H9 (cell line): ENCODE measurements at regions not wholly inside any gene's neighbourhood (a gene's known extent, or its start where the extent isn't known, plus 50 kb on each side); places are given as distances from the start of the nearest gene placed in this dataset.

ENCODE experiments used
- DNase-seq: peaks from one replicate; pipeline ENCODE4 v3.0.0-alpha.2; 2017
- H2AFZ ChIP-seq: one replicate; pipeline ENCODE4 v1.6.1; 2013; ENCODE audit warnings: mild to moderate bottlenecking, low read length, control low read depth, moderate library complexity
- H2AK5ac ChIP-seq: 2 replicates; pipeline ENCODE4 v1.6.1; 2013; ENCODE audit warnings: low read length, control low read depth, mixed read lengths; ENCODE audit not compliant: insufficient read length
- H2BK120ac ChIP-seq: one replicate; pipeline ENCODE4 v1.6.1; 2013; ENCODE audit warnings: low read depth, mild to moderate bottlenecking, low read length, control low read depth, inconsistent platforms; ENCODE audit not compliant: poor library complexity, severe bottlenecking
- H2BK12ac ChIP-seq: 2 replicates; pipeline ENCODE4 v1.6.1; 2013; ENCODE audit warnings: low read length, control low read depth, mixed read lengths, low read depth; ENCODE audit not compliant: insufficient read length
- H2BK15ac ChIP-seq: 2 replicates; pipeline ENCODE4 v1.6.1; 2013; ENCODE audit warnings: low read depth, low read length, control low read depth
- H2BK20ac ChIP-seq: one replicate; pipeline ENCODE4 v1.6.1; 2013; ENCODE audit warnings: low read depth, mild to moderate bottlenecking, low read length, control low read depth, inconsistent platforms; ENCODE audit not compliant: poor library complexity, severe bottlenecking
- H2BK5ac ChIP-seq: 2 replicates; pipeline ENCODE4 v1.6.1; 2013; ENCODE audit warnings: low read length, control low read depth, mixed read lengths; ENCODE audit not compliant: insufficient read length
- H3K14ac ChIP-seq: 2 replicates; pipeline ENCODE4 v1.6.1; 2013; ENCODE audit warnings: low read length, control low read depth; ENCODE audit not compliant: insufficient read depth
- H3K18ac ChIP-seq: 2 replicates; pipeline ENCODE4 v1.6.1; 2013; ENCODE audit warnings: low read depth, mild to moderate bottlenecking, mixed read lengths, low read length, control low read depth; ENCODE audit not compliant: insufficient read length
- H3K23ac ChIP-seq: 2 replicates; pipeline ENCODE4 v1.6.1; 2013; ENCODE audit warnings: low read length, control low read depth, mixed read lengths, low read depth; ENCODE audit not compliant: insufficient read length
- H3K23me2 ChIP-seq: 2 replicates; pipeline ENCODE4 v1.6.1; 2013; ENCODE audit warnings: low read depth, mild to moderate bottlenecking, mixed read lengths, low read length, control low read depth; ENCODE audit not compliant: insufficient read length, poor library complexity, severe bottlenecking
- H3K27ac ChIP-seq: 2 replicates; pipeline ENCODE4 v1.5.1; 2013; ENCODE audit warnings: low read length, control low read depth, mixed read lengths, low read depth; ENCODE audit not compliant: insufficient read length
- H3K27me3 ChIP-seq: 2 replicates; pipeline ENCODE4 v1.6.1; 2013; ENCODE audit warnings: low read length, control low read depth, inconsistent platforms; ENCODE audit not compliant: insufficient read depth
- H3K4ac ChIP-seq: 2 replicates; pipeline ENCODE4 v1.6.1; 2013; ENCODE audit warnings: low read depth, mild to moderate bottlenecking, control low read depth, inconsistent platforms, low read length, moderate library complexity
- H3K4me1 ChIP-seq: 2 replicates; pipeline ENCODE4 v1.6.1; 2013; ENCODE audit warnings: low read length, control low read depth, inconsistent platforms; ENCODE audit not compliant: insufficient read depth
- H3K4me2 ChIP-seq: 2 replicates; pipeline ENCODE4 v1.6.1; 2013; ENCODE audit warnings: low read length, control low read depth, mixed read lengths; ENCODE audit not compliant: insufficient read length, insufficient read depth
- H3K56ac ChIP-seq: 2 replicates; pipeline ENCODE4 v1.6.1; 2013; ENCODE audit warnings: low read depth, mild to moderate bottlenecking, mixed read lengths, low read length, control low read depth; ENCODE audit not compliant: insufficient read length
- H3K79me1 ChIP-seq: 2 replicates; pipeline ENCODE4 v1.6.1; 2013; ENCODE audit warnings: low read depth, mild to moderate bottlenecking, moderate library complexity, low read length, control low read depth, inconsistent platforms; ENCODE audit not compliant: insufficient read depth, poor library complexity, severe bottlenecking
- H3K79me2 ChIP-seq: 2 replicates; pipeline ENCODE4 v1.6.1; 2013; ENCODE audit warnings: low read length, control low read depth, inconsistent platforms; ENCODE audit not compliant: insufficient read depth
- H3K9ac ChIP-seq: 2 replicates; pipeline ENCODE4 v1.6.1; 2013; ENCODE audit warnings: low read length, control low read depth, mixed read lengths; ENCODE audit not compliant: insufficient read length; ENCODE audit errors: extremely low read depth
- H3K9me3 ChIP-seq: one replicate; pipeline ENCODE4 v1.6.1; 2013; ENCODE audit warnings: low read depth, low read length, inconsistent platforms; ENCODE audit not compliant: control insufficient read depth
- H3T11ph ChIP-seq: one replicate; pipeline ENCODE4 v1.6.1; 2013; ENCODE audit warnings: mild to moderate bottlenecking, low read length, control low read depth, inconsistent platforms
- H4K20me1 ChIP-seq: one replicate; pipeline ENCODE4 v1.6.1; 2013; ENCODE audit not compliant: control insufficient read depth, insufficient read length, insufficient read depth
- H4K5ac ChIP-seq: 2 replicates; pipeline ENCODE4 v1.6.1; 2013; ENCODE audit warnings: low read depth, mild to moderate bottlenecking, mixed read lengths, low read length, control low read depth; ENCODE audit not compliant: insufficient read length
- H4K8ac ChIP-seq: replicated peaks from 2 replicates; pipeline ENCODE4 v1.6.1; 2013; ENCODE audit warnings: low read length, control low read depth, mixed read lengths, low read depth; ENCODE audit not compliant: insufficient read length
- H4K91ac ChIP-seq: 2 replicates; pipeline ENCODE4 v1.6.1; 2013; ENCODE audit warnings: low read depth, mild to moderate bottlenecking, moderate library complexity, mixed read lengths, low read length, control low read depth; ENCODE audit not compliant: insufficient read length
- H3K27ac Mint-ChIP-seq, 3 experiments: 2 replicates in 2 of 3; 3 replicates in 1 of 3; pipeline ENCODE4 v1.8.0; 2020 to 2021; ENCODE audit warnings: mixed read lengths in 3 of 3, mild to moderate bottlenecking in 1 of 3, moderate library complexity in 1 of 3
- H3K27me3 Mint-ChIP-seq: 2 replicates; pipeline ENCODE4 v1.8.0; 2021; ENCODE audit warnings: low read depth, mild to moderate bottlenecking, moderate library complexity, mixed read lengths
- H3K36me3 Mint-ChIP-seq, 3 experiments: 2 replicates in 2 of 3; 3 replicates in 1 of 3; pipeline ENCODE4 v1.8.0; 2020 to 2021; ENCODE audit warnings: low read depth in 3 of 3, mixed read lengths in 3 of 3; ENCODE audit not compliant: insufficient read depth in 1 of 3
- H3K4me1 Mint-ChIP-seq, 2 experiments: 2 replicates each; pipeline ENCODE4 v1.8.0; 2020; ENCODE audit warnings: mixed read lengths in 2 of 2
- H3K4me3 Mint-ChIP-seq, 2 experiments: 2 replicates in 1 of 2; 3 replicates in 1 of 2; pipeline ENCODE4 v1.8.0; 2020 to 2021; ENCODE audit warnings: mild to moderate bottlenecking in 2 of 2, mixed read lengths in 2 of 2, moderate library complexity in 1 of 2
- H3K9me3 Mint-ChIP-seq, 2 experiments: 2 replicates in 1 of 2; 3 replicates in 1 of 2; pipeline ENCODE4 v1.8.0; 2020; ENCODE audit warnings: mild to moderate bottlenecking in 2 of 2, mixed read lengths in 2 of 2, moderate library complexity in 1 of 2
- WGBS: extraction: QIAGEN DNeasy Blood & Tissue Kit; methylation state at CpG from one replicate; pipeline ENCODE4 v1.1.7; 2013; ENCODE audit warnings: missing lambda C conversion rate, low lambda C conversion rate, mixed read lengths; ENCODE audit not compliant: insufficient read length; ENCODE audit errors: extremely low coverage; 5-methylcytosine and 5-hydroxymethylcytosine counted together
- TF ChIP-seq, protein P1 (sequence below): fragments of 200-600 bp; sonication (generic); conservative IDR thresholded peaks from 3 replicates; pipeline ENCODE4 v1.8.0; 2021; ENCODE audit warnings: antibody characterized with exemption, mild to moderate bottlenecking

DNA sequence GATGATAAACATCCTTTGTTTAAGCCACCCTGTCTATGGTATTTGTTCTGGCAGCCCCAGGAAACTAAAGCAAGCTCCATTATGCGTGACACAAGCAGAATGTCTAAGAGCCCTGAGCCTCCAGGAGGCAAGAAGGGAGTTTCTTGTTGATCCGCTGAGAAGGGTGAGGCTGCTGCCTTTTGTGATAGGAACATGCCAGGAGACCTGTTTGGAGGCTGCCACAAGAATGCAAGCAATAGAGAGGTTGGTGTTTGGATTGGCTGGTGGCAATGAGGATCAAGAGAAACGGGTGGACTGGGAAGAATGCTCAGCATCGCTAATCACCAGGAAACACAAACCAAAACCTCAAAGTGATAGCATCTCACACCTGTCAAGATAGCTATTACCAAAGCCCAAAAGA, 104.8 kb downstream of the ASB7 start:
- H3K4me3 Mint-ChIP-seq = no peak overlapping the region
- H3K56ac ChIP-seq = no peak overlapping the region
- H3T11ph ChIP-seq = no peak overlapping the region
- no peak overlapping the region for H3K27ac Mint-ChIP-seq
- H4K5ac ChIP-seq = no peak overlapping the region
- H3K18ac ChIP-seq = no peak overlapping the region
- no peak overlapping the region for H2BK5ac ChIP-seq
- no peaks in the 10 kb centered on the region for H3K79me1 ChIP-seq
- H2BK15ac ChIP-seq = no peak overlapping the region
- no peak overlapping the region for H2BK12ac ChIP-seq
- no peak overlapping the region for H2BK120ac ChIP-seq
- H2AFZ ChIP-seq = no peak overlapping the region
- H4K8ac ChIP-seq = no peak overlapping the region
- no peaks in the 10 kb centered on the region for H3K4me1 ChIP-seq
- H3K79me2 ChIP-seq = no peaks in the 10 kb centered on the region
- H3K4me1 Mint-ChIP-seq = no peaks in the 10 kb centered on the region
- H4K20me1 ChIP-seq = no peaks in the 10 kb centered on the region
- no peak overlapping the region for H2AK5ac ChIP-seq
- H3K14ac ChIP-seq = no peak overlapping the region
- H3K9me3 ChIP-seq = no peaks in the 10 kb centered on the region
- H2BK20ac ChIP-seq = no peak overlapping the region
- H4K91ac ChIP-seq = no peak overlapping the region
- H3K9me3 Mint-ChIP-seq = peaks cover 16 to 31% of the 10 kb centered on the region in 2 experiments
- H3K4me2 ChIP-seq = no peak overlapping the region
- H3K23me2 ChIP-seq = no peaks in the 10 kb centered on the region
- TF ChIP-seq, protein P1, sequence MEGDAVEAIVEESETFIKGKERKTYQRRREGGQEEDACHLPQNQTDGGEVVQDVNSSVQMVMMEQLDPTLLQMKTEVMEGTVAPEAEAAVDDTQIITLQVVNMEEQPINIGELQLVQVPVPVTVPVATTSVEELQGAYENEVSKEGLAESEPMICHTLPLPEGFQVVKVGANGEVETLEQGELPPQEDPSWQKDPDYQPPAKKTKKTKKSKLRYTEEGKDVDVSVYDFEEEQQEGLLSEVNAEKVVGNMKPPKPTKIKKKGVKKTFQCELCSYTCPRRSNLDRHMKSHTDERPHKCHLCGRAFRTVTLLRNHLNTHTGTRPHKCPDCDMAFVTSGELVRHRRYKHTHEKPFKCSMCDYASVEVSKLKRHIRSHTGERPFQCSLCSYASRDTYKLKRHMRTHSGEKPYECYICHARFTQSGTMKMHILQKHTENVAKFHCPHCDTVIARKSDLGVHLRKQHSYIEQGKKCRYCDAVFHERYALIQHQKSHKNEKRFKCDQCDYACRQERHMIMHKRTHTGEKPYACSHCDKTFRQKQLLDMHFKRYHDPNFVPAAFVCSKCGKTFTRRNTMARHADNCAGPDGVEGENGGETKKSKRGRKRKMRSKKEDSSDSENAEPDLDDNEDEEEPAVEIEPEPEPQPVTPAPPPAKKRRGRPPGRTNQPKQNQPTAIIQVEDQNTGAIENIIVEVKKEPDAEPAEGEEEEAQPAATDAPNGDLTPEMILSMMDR = no peak
- no peaks in the 10 kb centered on the region for H3K27me3 ChIP-seq
- no CpG with 5 or more reads among the region's 4 CpGs for WGBS
- no peak overlapping the region for H3K27ac ChIP-seq
- peaks cover 6% of the 10 kb centered on the region for H3K27me3 Mint-ChIP-seq
- no peak overlapping the region for H3K9ac ChIP-seq
- H3K36me3 Mint-ChIP-seq = peaks cover 8 to 16% (median 8%) of the 10 kb centered on the region in 3 experiments
- no peak overlapping the region for H3K4ac ChIP-seq
- H3K23ac ChIP-seq = no peak overlapping the region
- DNase-seq = no peak
